HCT116 (cell line): ENCODE measurements at regions not wholly inside any gene's neighbourhood (a gene's known extent, or its start where the extent isn't known, plus 50 kb on each side); places are given as distances from the start of the nearest gene placed in this dataset.

Source experiments
- ATF3 ChIP-seq: IDR thresholded peaks from 2 replicates; pipeline ENCODE4 v1.6.1; 2012
- CEBPB ChIP-seq: IDR thresholded peaks from 2 replicates; pipeline ENCODE4 v1.6.1; 2012; ENCODE audit warnings: low read depth
- CTCF ChIP-seq, 3 experiments: fragments of 200-600 bp in 1 of 3; sonication (generic) in 1 of 3; IDR thresholded peaks in 2 of 3; conservative IDR thresholded peaks in 1 of 3; 2 replicates each; pipeline ENCODE4 v1.5.1; 2012 to 2017; ENCODE audit warnings: low read depth in 2 of 3, low read length in 2 of 3, antibody characterized with exemption in 1 of 3, borderline replicate concordance in 1 of 3, control low read depth in 1 of 3, mild to moderate bottlenecking in 1 of 3, mixed read lengths in 1 of 3, mixed run types in 1 of 3, moderate library complexity in 1 of 3; ENCODE audit not compliant: insufficient read depth in 1 of 3
- EZH2 ChIP-seq: fragments of 200-600 bp; sonication (generic); IDR thresholded peaks from 2 replicates; pipeline ENCODE4 v1.6.1; 2017; ENCODE audit warnings: antibody characterized with exemption, mixed run types
- EZH2phosphoT487 ChIP-seq: fragments of 200-600 bp; IDR thresholded peaks from 2 replicates; pipeline ENCODE4 v1.6.1; 2018; ENCODE audit warnings: antibody characterized with exemption, borderline replicate concordance
- MAX ChIP-seq: IDR thresholded peaks from 2 replicates; pipeline ENCODE4 v1.6.1; 2012
- POLR2A ChIP-seq: IDR thresholded peaks from 2 replicates; pipeline ENCODE4 v1.7.0; 2011; ENCODE audit warnings: borderline replicate concordance; ENCODE audit not compliant: insufficient read depth, insufficient read length; ENCODE audit errors: extremely low read depth
- POLR2AphosphoS5 ChIP-seq: IDR thresholded peaks from 2 replicates; pipeline ENCODE4 v1.6.1; 2011; ENCODE audit warnings: mild to moderate bottlenecking, low read depth, low read length, moderate library complexity
- RAD21 ChIP-seq: IDR thresholded peaks from 2 replicates; pipeline ENCODE4 v1.6.1; 2012; ENCODE audit warnings: low read depth, mild to moderate bottlenecking
- SP1 ChIP-seq: IDR thresholded peaks from 2 replicates; pipeline ENCODE4 v1.6.1; 2012; ENCODE audit warnings: low read depth
- SRF ChIP-seq: IDR thresholded peaks from 2 replicates; pipeline ENCODE4 v1.6.1; 2012; ENCODE audit warnings: low read depth
- YY1 ChIP-seq: IDR thresholded peaks from 2 replicates; pipeline ENCODE4 v1.6.1; 2011; ENCODE audit warnings: low read length, low read depth, moderate library complexity, mild to moderate bottlenecking; ENCODE audit not compliant: insufficient replicate concordance; ENCODE audit errors: extremely low read depth
- ZFX ChIP-seq: fragments of 450-650 bp; IDR thresholded peaks from 2 replicates; pipeline ENCODE4 v1.6.1; 2017
- ZNF274 ChIP-seq: fragments of 200-500 bp; sonication (Bioruptor generic); IDR thresholded peaks from 2 replicates; pipeline ENCODE4 v1.6.1; 2014; ENCODE audit warnings: mild to moderate bottlenecking, low read depth, low read length, inconsistent platforms

GRCh38 chr18:78794071-78794430, 185.6 kb upstream of the SALL3 start:
- TF ChIP-seq POLR2A (no peak), CTCF (IDR thresholded peaks at IDR 0.05 in 2 of 3, conservative IDR thresholded peaks at IDR 0.05 in 1 of 3; ENCODE audit: borderline replicate concordance in 1 of 3, insufficient read depth in 1 of 3, low read depth in 2 of 3, low read length in 2 of 3) (no peak), POLR2AphosphoS5 (no peak), ZFX (no peak), MAX (no peak), ATF3 (no peak), SRF (no peak), ZNF274 (no peak), CEBPB (no peak), SP1 (no peak), EZH2 (no peak), RAD21 (no peak), EZH2phosphoT487 (no peak), YY1 (no peak)
